ENCODE measurements at regions not wholly inside any gene's neighbourhood (a gene's known extent, or its start where the extent isn't known, plus 50 kb on each side); places are given as distances from the start of the nearest gene placed in this dataset.
A peak's percentile ranks its signal among the peaks of the same experiment; 100 is the strongest.

DNA sequence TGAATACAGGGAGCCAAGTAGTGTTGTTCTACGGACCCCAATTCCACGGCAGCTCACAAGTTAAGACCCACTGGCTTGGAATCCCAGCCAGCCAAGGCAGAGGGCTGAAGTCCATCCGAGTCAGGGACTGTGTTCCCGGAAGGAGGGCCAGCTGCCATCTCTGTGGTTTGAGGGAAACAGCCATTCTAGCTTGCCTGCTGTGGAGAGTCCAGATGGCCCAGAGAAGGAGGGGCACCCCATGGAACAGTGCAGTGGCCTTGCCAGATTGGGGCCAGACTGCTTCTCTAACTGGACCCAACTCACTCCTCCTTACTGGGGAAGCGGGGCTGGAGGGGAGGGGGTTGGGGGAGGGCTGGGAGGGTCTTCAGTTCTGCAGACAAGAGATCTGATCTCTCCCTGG lies 156.4 kb downstream of the FAM181B start:
- Mint-ChIP-seq H3K4me3 (no peak overlapping the region), H3K4me1 (no peaks in the 10 kb centered on the region), H3K27ac (no peak overlapping the region), H3K36me3 (no peaks in the 10 kb centered on the region), H3K9me3 (no peaks in the 10 kb centered on the region), H3K27me3 (peaks cover 9% of the 10 kb centered on the region)
- DNase-seq (ENCODE audit: low spot score in 2 of 2) (no peak), ATAC-seq (ENCODE audit: low read depth) (no peak)

DNA sequence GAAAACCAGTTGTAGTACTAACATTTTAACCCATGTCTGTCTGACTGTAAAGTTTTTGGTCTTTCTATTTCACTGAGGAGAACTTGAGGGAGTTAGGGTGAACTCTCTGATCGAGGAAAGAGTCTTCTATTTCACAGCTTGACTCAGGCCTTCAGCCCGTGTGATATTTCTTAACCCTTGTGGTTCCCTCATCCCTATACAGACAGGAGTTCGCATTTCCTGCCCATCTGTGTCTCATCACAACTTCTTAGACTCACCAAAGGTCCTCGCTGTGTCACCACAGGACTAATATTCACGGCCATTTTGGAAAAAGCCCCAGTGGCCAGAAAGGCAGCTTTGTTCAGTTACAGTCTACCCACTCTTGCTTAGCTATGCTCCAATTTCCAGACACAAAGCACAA lies 172.8 kb downstream of the FAM181B start:
- DNase-seq (ENCODE audit: low spot score in 2 of 2) (no peak), ATAC-seq (ENCODE audit: low read depth) (no peak)
- H3K27ac Mint-ChIP-seq: no peak overlapping the region
- H3K36me3 Mint-ChIP-seq: no peaks in the 10 kb centered on the region
- H3K27me3 Mint-ChIP-seq: no peaks in the 10 kb centered on the region
- peaks cover 19% of the 10 kb centered on the region for H3K4me1 Mint-ChIP-seq
- no peak overlapping the region for H3K4me3 Mint-ChIP-seq
- H3K9me3 Mint-ChIP-seq: peaks cover 1% of the 10 kb centered on the region

DNA sequence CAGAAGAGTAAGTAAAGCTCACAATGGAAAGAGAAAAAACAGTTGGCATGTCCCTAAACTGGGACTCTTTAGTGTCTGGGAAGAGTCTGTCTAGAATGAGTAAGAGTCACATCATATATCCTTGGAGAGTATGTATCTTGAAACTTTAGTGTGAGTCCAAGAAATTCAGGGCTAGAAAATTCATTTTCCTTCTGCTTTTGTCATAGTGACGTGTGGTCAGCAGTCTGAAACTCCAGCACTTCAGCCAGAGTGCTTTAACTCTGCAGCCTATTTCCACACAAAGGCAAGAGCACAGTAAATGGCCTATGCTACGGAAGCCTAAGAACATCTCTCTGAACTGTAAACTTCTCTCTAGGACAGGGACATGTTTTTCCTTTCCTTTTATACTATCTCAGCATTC lies 174.1 kb downstream of the FAM181B start:
- H3K27ac Mint-ChIP-seq: no peak overlapping the region
- H3K4me1 Mint-ChIP-seq: peaks cover 14% of the 10 kb centered on the region
- H3K36me3 Mint-ChIP-seq: no peaks in the 10 kb centered on the region
- ATAC-seq (ENCODE audit: low read depth): no peak
- no peak for DNase-seq (ENCODE audit: low spot score in 2 of 2)
- H3K4me3 Mint-ChIP-seq: no peak overlapping the region
- H3K9me3 Mint-ChIP-seq: peaks cover 1% of the 10 kb centered on the region
- H3K27me3 Mint-ChIP-seq: no peaks in the 10 kb centered on the region

DNA sequence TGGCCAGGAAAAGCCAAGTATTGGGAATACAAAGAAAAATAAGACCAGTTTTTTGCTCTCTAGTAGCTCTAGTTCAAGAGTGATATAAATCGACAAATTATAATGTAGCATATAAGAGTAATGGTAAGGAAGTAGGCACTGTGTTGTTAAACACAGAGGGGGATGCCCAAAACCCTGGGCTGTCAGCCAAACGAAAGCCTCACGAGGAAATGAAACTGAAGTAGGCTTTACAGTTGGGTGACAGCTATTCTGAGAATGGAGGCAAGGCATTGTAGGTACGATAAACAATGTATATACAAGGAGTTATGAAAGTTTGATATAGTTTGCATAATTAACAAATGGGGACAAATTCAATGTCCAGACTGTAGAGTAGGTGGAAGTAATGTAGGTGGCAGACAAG lies 176.4 kb downstream of the FAM181B start:
- Mint-ChIP-seq H3K36me3 (no peaks in the 10 kb centered on the region), H3K9me3 (peaks cover 1% of the 10 kb centered on the region), H3K4me1 (peaks cover 14% of the 10 kb centered on the region), H3K27me3 (no peaks in the 10 kb centered on the region), H3K4me3 (no peak overlapping the region), H3K27ac (peak overlapping the region; percentile 32)
- DNase-seq (ENCODE audit: low spot score in 2 of 2) (peak; percentile 15 to 28), ATAC-seq (ENCODE audit: low read depth) (peak; percentile 97)

DNA sequence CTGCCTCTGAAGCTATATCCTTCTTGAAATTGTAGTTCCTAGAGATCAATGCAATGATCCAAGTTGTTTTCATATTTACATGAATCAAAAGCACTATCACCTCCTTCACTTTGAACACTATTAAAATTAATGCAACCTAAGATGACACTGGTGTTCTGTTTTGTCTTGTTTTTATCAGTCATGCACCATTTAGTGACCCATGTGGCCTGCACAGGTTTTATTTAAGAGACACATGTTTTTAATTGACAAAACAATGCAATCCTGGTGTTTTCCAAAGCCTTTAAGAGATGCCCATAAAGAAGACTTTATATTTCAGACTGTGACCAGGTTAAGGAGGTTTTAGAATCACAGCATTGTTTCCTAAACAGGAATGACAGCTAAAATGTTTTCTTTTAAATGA lies 177.5 kb downstream of the FAM181B start:
- no peaks in the 10 kb centered on the region for H3K36me3 Mint-ChIP-seq
- H3K27me3 Mint-ChIP-seq: no peaks in the 10 kb centered on the region
- no peak for ATAC-seq (ENCODE audit: low read depth)
- no peak for DNase-seq (ENCODE audit: low spot score in 2 of 2)
- H3K9me3 Mint-ChIP-seq: no peaks in the 10 kb centered on the region
- no peak overlapping the region for H3K4me3 Mint-ChIP-seq
- peaks cover 14% of the 10 kb centered on the region for H3K4me1 Mint-ChIP-seq
- H3K27ac Mint-ChIP-seq: no peak overlapping the region

DNA sequence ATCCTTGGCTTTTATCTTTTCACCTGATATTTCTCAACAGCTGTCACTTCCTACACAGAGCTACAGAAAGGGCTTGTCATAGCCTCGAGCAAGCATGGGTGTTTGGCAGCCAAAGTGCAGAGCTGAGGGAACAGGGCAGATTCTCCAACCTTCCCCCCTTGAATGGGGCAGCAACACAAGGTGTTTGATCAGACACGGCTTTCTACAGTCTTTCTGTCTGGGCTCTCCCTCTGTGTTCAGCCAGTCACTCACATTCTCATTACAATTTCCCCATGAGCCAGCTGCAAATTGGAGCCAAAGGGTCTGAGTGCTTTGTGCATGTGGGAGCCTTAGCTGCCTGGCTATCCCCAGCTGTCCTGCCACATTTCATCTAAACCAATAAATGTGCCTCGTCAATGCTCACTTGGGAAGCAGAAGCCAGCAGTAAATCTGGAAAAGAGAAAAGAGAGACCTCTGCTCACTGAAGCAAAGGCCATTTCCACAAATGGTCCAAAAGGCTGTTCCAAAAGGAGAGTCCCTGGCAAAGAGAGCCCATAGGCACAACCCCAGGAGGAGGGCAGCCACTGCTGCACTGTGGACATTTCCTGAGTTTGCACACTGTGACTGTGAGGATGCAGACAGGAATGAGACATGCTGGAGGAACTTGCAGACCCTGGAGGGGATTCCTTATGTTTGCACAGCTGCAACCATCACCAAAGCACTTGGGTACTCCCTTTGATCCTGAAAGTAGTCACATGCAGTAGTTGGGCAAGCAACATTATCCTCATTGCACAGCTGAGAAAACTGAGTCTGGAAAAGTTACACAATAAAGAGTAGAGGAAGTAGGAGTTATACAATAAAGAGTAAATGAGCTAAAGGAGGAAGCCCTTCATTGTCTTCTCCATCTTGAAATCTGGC lies 186.8 kb downstream of the FAM181B start:
- H3K9me3 Mint-ChIP-seq: peaks cover 2% of the 10 kb centered on the region
- DNase-seq (ENCODE audit: low spot score in 2 of 2) (no peak), ATAC-seq (ENCODE audit: low read depth) (no peak)
- no peaks in the 10 kb centered on the region for H3K36me3 Mint-ChIP-seq
- H3K4me3 Mint-ChIP-seq: no peak overlapping the region
- H3K4me1 Mint-ChIP-seq: no peaks in the 10 kb centered on the region
- H3K27ac Mint-ChIP-seq: no peak overlapping the region
- H3K27me3 Mint-ChIP-seq: peaks cover 4% of the 10 kb centered on the region

DNA sequence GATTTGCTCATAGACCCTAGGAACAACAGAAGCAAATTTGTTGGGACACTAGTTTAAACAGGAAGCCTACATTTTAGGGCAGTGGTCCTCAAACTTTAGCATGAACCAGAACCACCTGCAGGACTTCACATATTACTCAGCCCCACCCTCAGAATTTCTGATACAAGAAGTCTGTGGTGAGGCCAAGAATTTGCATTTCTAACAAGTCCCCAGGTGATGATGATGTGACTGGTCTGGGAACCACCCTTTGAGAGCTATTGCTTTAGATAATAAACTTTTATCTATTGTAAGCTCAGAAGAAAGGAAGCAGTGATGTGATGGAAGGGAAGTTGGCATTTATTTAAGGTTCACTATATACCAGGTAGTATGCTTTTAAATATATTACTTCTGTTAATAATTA lies 194.0 kb downstream of the FAM181B start:
- H3K27ac Mint-ChIP-seq: no peak overlapping the region
- no peaks in the 10 kb centered on the region for H3K27me3 Mint-ChIP-seq
- H3K9me3 Mint-ChIP-seq: no peaks in the 10 kb centered on the region
- ATAC-seq (ENCODE audit: low read depth): peak; percentile 83
- DNase-seq (ENCODE audit: low spot score in 2 of 2): no peak
- no peak overlapping the region for H3K4me3 Mint-ChIP-seq
- no peaks in the 10 kb centered on the region for H3K36me3 Mint-ChIP-seq
- no peaks in the 10 kb centered on the region for H3K4me1 Mint-ChIP-seq

DNA sequence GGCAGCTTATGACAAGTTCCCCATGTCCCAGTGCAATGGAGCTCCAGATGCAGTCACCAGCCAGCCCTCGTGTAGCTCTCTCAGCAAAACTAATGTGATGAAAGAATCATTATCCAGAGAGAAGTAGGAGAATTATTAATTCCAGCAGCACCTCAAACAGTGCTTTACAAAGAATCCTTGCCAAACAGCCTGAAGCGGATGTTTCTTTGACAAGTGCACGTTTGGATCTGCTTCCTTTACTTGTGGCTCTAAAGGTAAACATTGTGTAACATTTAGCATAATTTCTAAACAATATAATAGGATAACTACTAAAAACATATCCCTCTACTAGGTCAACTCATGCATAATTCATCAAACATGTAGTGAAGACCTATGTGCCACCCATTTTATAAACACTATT lies 197.0 kb downstream of the FAM181B start:
- Mint-ChIP-seq H3K4me3 (no peak overlapping the region), H3K27ac (no peak overlapping the region), H3K4me1 (no peaks in the 10 kb centered on the region), H3K9me3 (no peaks in the 10 kb centered on the region), H3K36me3 (no peaks in the 10 kb centered on the region), H3K27me3 (no peaks in the 10 kb centered on the region)
- DNase-seq (ENCODE audit: low spot score in 2 of 2) (no peak), ATAC-seq (ENCODE audit: low read depth) (no peak)

DNA sequence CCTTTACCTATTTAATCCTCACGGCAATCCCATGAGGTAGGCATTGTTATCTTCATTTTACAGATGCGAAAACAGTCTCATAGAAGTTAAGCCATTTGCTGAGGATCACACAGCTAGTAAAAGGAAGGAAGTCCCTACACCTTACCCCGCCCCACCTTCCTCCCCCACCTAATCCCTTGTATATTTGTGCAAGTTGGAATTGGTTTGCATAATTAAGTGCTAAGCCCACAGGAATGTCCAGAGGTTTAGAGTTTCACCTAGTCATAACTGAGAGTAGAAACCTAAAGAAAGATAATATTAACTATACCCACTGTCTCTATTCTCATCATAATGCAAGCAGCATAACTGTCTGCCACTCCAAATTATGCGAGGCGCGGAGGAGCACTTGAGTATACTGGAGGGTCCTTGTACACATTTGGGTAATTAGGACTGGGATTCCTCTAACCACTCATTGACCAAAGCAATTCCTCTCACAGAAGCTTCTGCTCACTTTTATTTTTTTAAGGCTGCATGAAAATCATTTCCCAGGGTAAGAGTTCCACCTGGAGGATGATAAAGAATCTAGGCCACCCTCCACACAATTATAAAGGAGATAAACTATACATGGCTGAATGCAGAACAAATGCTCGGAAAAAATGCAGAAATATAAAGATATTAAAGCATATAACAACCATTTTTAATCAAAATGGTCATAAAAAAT lies 199.9 kb downstream of the FAM181B start:
- H3K27ac Mint-ChIP-seq: no peak overlapping the region
- no peak for ATAC-seq (ENCODE audit: low read depth)
- H3K36me3 Mint-ChIP-seq: no peaks in the 10 kb centered on the region
- H3K4me3 Mint-ChIP-seq: no peak overlapping the region
- H3K27me3 Mint-ChIP-seq: no peaks in the 10 kb centered on the region
- DNase-seq (ENCODE audit: low spot score in 2 of 2): no peak
- H3K4me1 Mint-ChIP-seq: no peaks in the 10 kb centered on the region
- H3K9me3 Mint-ChIP-seq: peaks cover 3% of the 10 kb centered on the region

DNA sequence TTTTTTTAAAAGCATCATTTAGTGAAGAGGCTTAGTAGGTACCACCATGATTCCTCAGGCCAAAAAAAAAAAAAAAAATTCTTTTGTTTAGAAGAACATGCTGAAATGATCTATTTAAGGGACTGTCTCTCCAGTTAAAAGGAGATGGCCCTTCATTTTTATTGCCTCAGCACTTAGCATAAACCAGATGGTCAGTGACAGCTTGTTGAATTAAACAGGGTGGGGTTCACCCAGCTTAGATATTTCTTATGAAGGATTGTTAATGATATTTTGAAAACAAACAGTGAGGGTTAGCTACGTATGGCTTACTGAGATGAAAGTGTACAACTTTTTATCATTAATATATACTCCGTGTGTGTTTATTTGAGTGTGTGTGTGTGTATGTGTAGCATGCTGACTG lies 203.7 kb downstream of the FAM181B start:
- H3K27ac Mint-ChIP-seq: no peak overlapping the region
- H3K4me3 Mint-ChIP-seq: no peak overlapping the region
- peaks cover 6% of the 10 kb centered on the region for H3K27me3 Mint-ChIP-seq
- no peak for DNase-seq (ENCODE audit: low spot score in 2 of 2)
- peaks cover 3% of the 10 kb centered on the region for H3K9me3 Mint-ChIP-seq
- H3K4me1 Mint-ChIP-seq: no peaks in the 10 kb centered on the region
- no peaks in the 10 kb centered on the region for H3K36me3 Mint-ChIP-seq
- no peak for ATAC-seq (ENCODE audit: low read depth)

DNA sequence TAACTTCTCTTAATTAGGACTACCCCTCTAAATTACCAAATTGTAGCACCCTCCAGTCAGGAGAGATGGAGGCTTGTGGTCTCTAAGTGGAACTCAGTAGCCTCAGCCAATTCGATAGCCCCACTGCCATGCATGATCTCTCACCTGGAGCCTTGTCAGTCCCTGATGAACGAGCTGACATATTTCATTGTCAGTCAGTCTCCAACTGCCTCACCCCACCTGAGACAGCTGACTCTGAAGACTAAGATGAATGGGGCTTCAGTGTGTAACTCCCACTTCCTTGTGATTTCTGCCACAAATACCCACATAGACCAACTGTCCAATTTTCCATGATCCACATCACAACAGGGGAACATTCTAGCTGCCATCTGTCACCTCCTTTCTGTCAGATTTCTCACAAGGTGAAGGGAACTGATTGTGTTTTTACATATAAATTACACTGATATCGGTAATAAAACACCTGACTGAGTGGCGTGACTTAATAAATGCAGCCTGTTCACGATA lies 206.5 kb downstream of the FAM181B start:
- DNase-seq (ENCODE audit: low spot score in 2 of 2): no peak
- Mint-ChIP-seq H3K4me3 (no peak overlapping the region), H3K4me1 (no peaks in the 10 kb centered on the region), H3K9me3 (peaks cover 3% of the 10 kb centered on the region), H3K27ac (no peak overlapping the region), H3K36me3 (no peaks in the 10 kb centered on the region), H3K27me3 (peaks cover 6% of the 10 kb centered on the region)
- no peak for ATAC-seq (ENCODE audit: low read depth)

DNA sequence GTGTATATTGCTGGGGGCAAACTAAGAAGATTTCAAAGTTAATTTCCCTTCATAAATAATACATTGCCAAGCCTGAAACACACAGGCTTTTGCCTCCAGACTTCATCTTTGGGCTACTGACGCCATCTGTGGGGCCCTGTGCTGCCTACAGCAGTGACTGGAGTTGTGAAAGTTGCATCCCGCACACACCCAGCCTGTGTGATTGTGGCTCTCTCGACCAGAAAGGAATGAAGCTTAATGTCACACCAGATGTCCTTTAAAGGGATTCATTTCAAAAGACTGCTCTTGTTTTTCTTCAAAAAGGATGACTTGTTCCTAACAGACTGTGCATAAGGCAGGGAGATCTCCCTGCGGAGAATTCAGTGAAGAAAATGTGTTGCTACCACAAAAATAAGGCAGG lies 210.5 kb downstream of the FAM181B start:
- Mint-ChIP-seq H3K9me3 (no peaks in the 10 kb centered on the region), H3K4me3 (no peak overlapping the region), H3K36me3 (no peaks in the 10 kb centered on the region), H3K27me3 (peaks cover 3% of the 10 kb centered on the region), H3K4me1 (no peaks in the 10 kb centered on the region), H3K27ac (no peak overlapping the region)
- ATAC-seq (ENCODE audit: low read depth): no peak
- no peak for DNase-seq (ENCODE audit: low spot score in 2 of 2)

DNA sequence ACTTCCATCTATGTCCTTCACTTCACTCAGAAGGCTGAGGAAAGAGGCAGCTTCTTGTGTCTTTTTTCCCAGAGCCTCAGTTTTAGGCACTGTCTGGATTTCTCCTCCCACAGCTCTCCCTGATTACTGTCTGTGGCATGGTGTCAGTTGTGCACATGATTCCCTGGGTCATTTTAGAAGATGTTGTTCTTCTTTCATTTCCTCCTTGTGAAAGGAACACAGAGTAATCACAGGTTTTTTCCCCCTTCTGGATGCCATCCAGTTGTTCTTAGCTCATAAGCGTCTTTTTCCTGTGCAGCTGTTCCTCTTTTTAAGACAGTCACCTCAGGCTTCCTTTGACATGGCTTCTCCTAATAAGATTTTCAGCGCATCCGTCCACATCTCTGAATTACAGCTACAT lies 212.2 kb downstream of the FAM181B start:
- Mint-ChIP-seq H3K9me3 (no peaks in the 10 kb centered on the region), H3K36me3 (no peaks in the 10 kb centered on the region), H3K4me1 (no peaks in the 10 kb centered on the region), H3K27ac (no peak overlapping the region), H3K4me3 (no peak overlapping the region), H3K27me3 (peaks cover 2% of the 10 kb centered on the region)
- DNase-seq (ENCODE audit: low spot score in 2 of 2) (no peak), ATAC-seq (ENCODE audit: low read depth) (no peak)

DNA sequence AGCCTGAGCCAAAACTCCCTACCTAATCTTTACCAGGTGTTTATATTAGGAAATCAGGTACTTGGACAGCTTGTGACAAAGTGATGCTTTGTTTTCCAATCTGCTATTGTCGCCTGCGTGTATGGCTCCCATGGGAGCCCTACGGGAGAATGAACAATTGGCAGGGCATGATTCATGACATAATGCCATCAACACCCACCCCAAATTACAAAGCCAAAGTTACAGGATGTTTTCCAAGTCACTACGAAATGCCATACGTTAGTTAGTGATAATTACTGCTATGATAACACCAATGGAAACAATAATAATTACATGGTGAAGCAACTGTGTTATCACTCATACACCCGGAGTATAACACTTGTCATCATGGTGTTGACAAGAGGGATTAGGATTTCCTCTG lies 226.4 kb downstream of the FAM181B start:
- H3K4me1 Mint-ChIP-seq: no peaks in the 10 kb centered on the region
- H3K27me3 Mint-ChIP-seq: peaks cover 1% of the 10 kb centered on the region
- no peak overlapping the region for H3K27ac Mint-ChIP-seq
- no peak for ATAC-seq (ENCODE audit: low read depth)
- no peaks in the 10 kb centered on the region for H3K36me3 Mint-ChIP-seq
- H3K4me3 Mint-ChIP-seq: no peak overlapping the region
- peaks cover 1% of the 10 kb centered on the region for H3K9me3 Mint-ChIP-seq
- no peak for DNase-seq (ENCODE audit: low spot score in 2 of 2)
